ACC112 (cell line): ENCODE measurements at regions not wholly inside any gene's neighbourhood (a gene's known extent, or its start where the extent isn't known, plus 50 kb on each side); places are given as distances from the start of the nearest gene placed in this dataset.
"Not testable (repeated sequence)": the region's sequence is repeated elsewhere in the genome, so short reads cannot be mapped to it uniquely, and the experiment has no call there.

Experiments
- H2AFZ ChIP-seq: fragments of 200-600 bp; sonication (generic); one replicate; pipeline ENCODE4 v1.6.0; 2017; ENCODE audit warnings: antibody characterized with exemption, low read length; ENCODE audit not compliant: unreplicated experiment
- H3K27ac ChIP-seq: fragments of 200-600 bp; sonication (generic); 2 replicates; pipeline ENCODE4 v1.5.1; 2014; ENCODE audit warnings: low read depth, mild to moderate bottlenecking, antibody characterized with exemption, low read length, moderate library complexity
- H3K27me3 ChIP-seq: fragments of 200-600 bp; sonication (generic); 2 replicates; pipeline ENCODE4 v1.6.1; 2014; ENCODE audit warnings: mild to moderate bottlenecking, antibody characterized with exemption, low read length, moderate library complexity, mixed read lengths; ENCODE audit not compliant: insufficient read depth
- H3K36me3 ChIP-seq: fragments of 200-600 bp; sonication (generic); 2 replicates; pipeline ENCODE4 v1.6.1; 2016; ENCODE audit warnings: mild to moderate bottlenecking, antibody characterized with exemption, low read length, moderate library complexity, mixed read lengths; ENCODE audit not compliant: insufficient read depth
- H3K4me1 ChIP-seq: fragments of 200-600 bp; sonication (generic); one replicate; pipeline ENCODE4 v1.6.1; 2016; ENCODE audit warnings: low read length, mixed read lengths; ENCODE audit not compliant: insufficient read depth, unreplicated experiment, control insufficient read depth
- H3K4me3 ChIP-seq: fragments of 200-600 bp; sonication (generic); 2 replicates; pipeline ENCODE4 v1.5.1; 2014; ENCODE audit warnings: mild to moderate bottlenecking, low read depth, low read length
- H3K79me2 ChIP-seq: fragments of 200-600 bp; sonication (generic); one replicate; pipeline ENCODE4 v1.6.0; 2016; ENCODE audit warnings: low read length; ENCODE audit not compliant: control insufficient read depth, unreplicated experiment, insufficient read depth

- Histone ChIP-seq H3K36me3 (no peaks in the 10 kb centered on the region), H3K27ac (peak overlapping the region; percentile 76), H2AFZ (no peak overlapping the region), H3K4me1 (peaks cover 28% of the 10 kb centered on the region), H3K79me2 (no peaks in the 10 kb centered on the region), H3K27me3 (no peaks in the 10 kb centered on the region), H3K4me3 (peak overlapping the region; percentile 38; the same call in 1 of the 2 replicates)
These were observed 504.1 kb downstream of the NTRK3 start for GRCh38 chr15:87752250-87752951.

- Histone ChIP-seq H3K36me3 (no peaks in the 10 kb centered on the region), H3K4me1 (peaks cover 20% of the 10 kb centered on the region), H3K27me3 (no peaks in the 10 kb centered on the region), H2AFZ (no peak overlapping the region), H3K27ac (no peak overlapping the region), H3K79me2 (no peaks in the 10 kb centered on the region), H3K4me3 (no peak overlapping the region)
These were observed 508.1 kb downstream of the NTRK3 start for GRCh38 chr15:87748483-87748882.

GRCh38 chr15:87747087-87747486, 509.5 kb downstream of the NTRK3 start:
- H3K27ac ChIP-seq: no peak overlapping the region
- H3K79me2 ChIP-seq: no peaks in the 10 kb centered on the region
- H3K4me1 ChIP-seq: peaks cover 12% of the 10 kb centered on the region
- no peaks in the 10 kb centered on the region for H3K27me3 ChIP-seq
- no peak overlapping the region for H3K4me3 ChIP-seq
- H2AFZ ChIP-seq: no peak overlapping the region
- H3K36me3 ChIP-seq: no peaks in the 10 kb centered on the region

GRCh38 chr15:87746333-87746732, 510.2 kb downstream of the NTRK3 start:
- Histone ChIP-seq H3K27me3 (no peaks in the 10 kb centered on the region), H3K27ac (no peak overlapping the region), H3K4me1 (peaks cover 5% of the 10 kb centered on the region), H3K36me3 (no peaks in the 10 kb centered on the region), H3K79me2 (no peaks in the 10 kb centered on the region), H2AFZ (no peak overlapping the region), H3K4me3 (no peak overlapping the region)

- no peaks in the 10 kb centered on the region for H3K36me3 ChIP-seq
- no peak overlapping the region for H2AFZ ChIP-seq
- peaks cover 4% of the 10 kb centered on the region for H3K4me1 ChIP-seq
- H3K27ac ChIP-seq: no peak overlapping the region
- H3K27me3 ChIP-seq: no peaks in the 10 kb centered on the region
- no peak overlapping the region for H3K4me3 ChIP-seq
- H3K79me2 ChIP-seq: no peaks in the 10 kb centered on the region
These were observed 511.7 kb downstream of the NTRK3 start for GRCh38 chr15:87744815-87745214.

- H3K4me1 ChIP-seq: peaks cover 4% of the 10 kb centered on the region
- peak overlapping the region; percentile 1; the same call in 1 of the 2 replicates for H3K4me3 ChIP-seq
- H3K79me2 ChIP-seq: no peaks in the 10 kb centered on the region
- no peak overlapping the region for H3K27ac ChIP-seq
- H2AFZ ChIP-seq: no peak overlapping the region
- H3K36me3 ChIP-seq: no peaks in the 10 kb centered on the region
- H3K27me3 ChIP-seq: no peaks in the 10 kb centered on the region
These were observed 513.0 kb downstream of the NTRK3 start for GRCh38 chr15:87743562-87743961.

- Histone ChIP-seq H3K4me3 (no peak overlapping the region), H3K27me3 (no peaks in the 10 kb centered on the region), H3K27ac (no peak overlapping the region), H3K79me2 (no peaks in the 10 kb centered on the region), H3K4me1 (peaks cover 11% of the 10 kb centered on the region), H3K36me3 (no peaks in the 10 kb centered on the region), H2AFZ (no peak overlapping the region)
These were observed 515.2 kb downstream of the NTRK3 start for GRCh38 chr15:87741350-87741749.

GRCh38 chr15:87740655-87741344, 515.7 kb downstream of the NTRK3 start:
- Histone ChIP-seq H3K27ac (no peak overlapping the region), H3K4me1 (peaks cover 11% of the 10 kb centered on the region), H3K4me3 (no peak overlapping the region), H3K79me2 (no peaks in the 10 kb centered on the region), H3K36me3 (no peaks in the 10 kb centered on the region), H3K27me3 (no peaks in the 10 kb centered on the region), H2AFZ (no peak overlapping the region)

GRCh38 chr15:87739866-87740265, 516.7 kb downstream of the NTRK3 start:
- no peak overlapping the region for H3K4me3 ChIP-seq
- no peaks in the 10 kb centered on the region for H3K79me2 ChIP-seq
- no peak overlapping the region for H2AFZ ChIP-seq
- peaks cover 11% of the 10 kb centered on the region for H3K4me1 ChIP-seq
- no peak overlapping the region for H3K27ac ChIP-seq
- H3K27me3 ChIP-seq: no peaks in the 10 kb centered on the region
- H3K36me3 ChIP-seq: no peaks in the 10 kb centered on the region

- no peaks in the 10 kb centered on the region for H3K36me3 ChIP-seq
- no peaks in the 10 kb centered on the region; the same call in 1 of the 2 replicates for H3K27me3 ChIP-seq
- H3K79me2 ChIP-seq: no peaks in the 10 kb centered on the region
- no peak overlapping the region for H3K27ac ChIP-seq
- H3K4me3 ChIP-seq: no peak overlapping the region
- no peak overlapping the region for H2AFZ ChIP-seq
- peaks cover 11% of the 10 kb centered on the region for H3K4me1 ChIP-seq
These were observed 517.5 kb downstream of the NTRK3 start for GRCh38 chr15:87739081-87739480.

- not testable (repeated sequence) for H3K36me3 ChIP-seq, H3K27ac ChIP-seq, H3K4me3 ChIP-seq, H3K4me1 ChIP-seq, H3K79me2 ChIP-seq, H3K27me3 ChIP-seq, H2AFZ ChIP-seq
These were observed 519.1 kb downstream of the NTRK3 start for GRCh38 chr15:87737460-87737859.
